GM12801 (cell line): ENCODE measurements at regions not wholly inside any gene's neighbourhood (a gene's known extent, or its start where the extent isn't known, plus 50 kb on each side); places are given as distances from the start of the nearest gene placed in this dataset.

Source experiments
- TF ChIP-seq, protein P1 (sequence below): IDR thresholded peaks from one replicate; pipeline ENCODE4 v1.5.1; 2011; ENCODE audit warnings: control low read depth; ENCODE audit not compliant: insufficient read length; ENCODE audit errors: extremely low read depth

DNA sequence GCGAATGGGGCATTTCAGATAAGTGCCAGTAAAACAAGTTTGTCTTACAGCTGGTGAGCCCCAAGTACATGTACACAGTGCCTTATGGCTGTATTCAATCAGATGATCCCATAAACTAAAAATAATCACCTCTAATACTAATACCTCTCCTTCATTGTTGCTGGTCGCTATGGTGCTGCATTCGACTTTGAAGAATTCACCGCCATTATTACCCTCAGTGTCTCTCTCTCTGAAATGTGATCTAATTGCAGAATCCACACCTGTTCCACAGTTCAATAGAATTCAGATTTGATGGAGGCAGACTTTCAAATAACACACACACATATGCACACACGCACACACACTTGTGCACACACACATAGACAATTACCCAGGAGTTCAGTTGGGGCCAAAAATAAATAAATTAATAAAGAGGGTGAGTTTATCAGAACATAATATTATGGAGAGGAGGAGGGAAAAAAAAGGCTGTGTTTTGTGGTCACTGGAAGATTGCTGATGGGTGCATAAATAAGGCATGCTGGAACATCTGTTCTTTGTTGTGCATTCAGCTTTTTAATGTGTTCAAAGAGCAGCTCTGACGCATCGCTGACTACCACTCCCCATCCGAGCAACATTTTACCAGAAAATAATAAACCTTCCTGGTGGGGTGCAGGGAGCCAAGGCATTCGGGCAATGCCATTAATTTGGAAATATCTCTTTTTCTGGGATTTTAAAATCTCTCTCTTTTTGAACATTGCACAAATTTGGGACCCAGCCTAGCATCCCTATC, 235.7 kb downstream of the SATB1 start:
- TF ChIP-seq, protein P1, sequence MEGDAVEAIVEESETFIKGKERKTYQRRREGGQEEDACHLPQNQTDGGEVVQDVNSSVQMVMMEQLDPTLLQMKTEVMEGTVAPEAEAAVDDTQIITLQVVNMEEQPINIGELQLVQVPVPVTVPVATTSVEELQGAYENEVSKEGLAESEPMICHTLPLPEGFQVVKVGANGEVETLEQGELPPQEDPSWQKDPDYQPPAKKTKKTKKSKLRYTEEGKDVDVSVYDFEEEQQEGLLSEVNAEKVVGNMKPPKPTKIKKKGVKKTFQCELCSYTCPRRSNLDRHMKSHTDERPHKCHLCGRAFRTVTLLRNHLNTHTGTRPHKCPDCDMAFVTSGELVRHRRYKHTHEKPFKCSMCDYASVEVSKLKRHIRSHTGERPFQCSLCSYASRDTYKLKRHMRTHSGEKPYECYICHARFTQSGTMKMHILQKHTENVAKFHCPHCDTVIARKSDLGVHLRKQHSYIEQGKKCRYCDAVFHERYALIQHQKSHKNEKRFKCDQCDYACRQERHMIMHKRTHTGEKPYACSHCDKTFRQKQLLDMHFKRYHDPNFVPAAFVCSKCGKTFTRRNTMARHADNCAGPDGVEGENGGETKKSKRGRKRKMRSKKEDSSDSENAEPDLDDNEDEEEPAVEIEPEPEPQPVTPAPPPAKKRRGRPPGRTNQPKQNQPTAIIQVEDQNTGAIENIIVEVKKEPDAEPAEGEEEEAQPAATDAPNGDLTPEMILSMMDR: no peak

DNA sequence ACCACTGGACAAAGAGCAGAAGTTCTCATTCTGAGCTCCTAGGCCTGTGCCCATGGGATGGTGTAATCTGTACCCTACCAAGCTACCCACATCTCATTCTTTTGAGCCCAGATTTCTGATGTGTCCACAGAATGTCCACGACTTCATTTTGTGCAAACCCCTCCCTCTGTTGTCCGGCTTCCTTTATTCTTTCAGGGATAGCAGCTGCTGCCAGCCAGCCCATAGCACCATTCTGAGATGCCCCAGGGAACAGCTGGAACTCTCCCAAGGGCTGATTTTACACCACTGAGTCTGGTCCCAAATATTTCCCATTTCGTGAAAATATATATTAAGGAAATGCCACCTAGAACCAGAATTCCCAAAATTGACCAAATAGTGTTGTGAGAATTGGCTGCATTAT, 236.6 kb downstream of the SATB1 start:
- TF ChIP-seq, protein P1: no peak

DNA sequence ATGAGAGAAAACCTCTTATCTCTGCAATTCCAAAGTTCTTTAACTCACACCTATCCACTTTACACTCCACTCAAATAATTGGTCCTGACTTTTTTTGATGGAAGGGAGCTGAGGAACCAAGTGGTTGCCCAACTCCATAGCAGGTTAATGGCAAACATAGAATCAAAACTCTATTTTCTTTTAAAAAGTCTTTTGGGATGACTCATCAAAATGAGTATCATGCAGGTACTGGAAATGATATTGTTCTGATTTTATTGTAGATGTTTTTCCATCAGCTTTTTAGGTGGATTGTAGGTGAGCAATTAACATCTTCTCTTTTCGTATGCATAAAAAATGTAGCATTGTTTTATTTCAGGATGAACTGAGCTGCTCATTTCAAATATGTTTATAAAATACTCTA, 239.5 kb downstream of the SATB1 start:
- TF ChIP-seq, protein P1: no peak

DNA sequence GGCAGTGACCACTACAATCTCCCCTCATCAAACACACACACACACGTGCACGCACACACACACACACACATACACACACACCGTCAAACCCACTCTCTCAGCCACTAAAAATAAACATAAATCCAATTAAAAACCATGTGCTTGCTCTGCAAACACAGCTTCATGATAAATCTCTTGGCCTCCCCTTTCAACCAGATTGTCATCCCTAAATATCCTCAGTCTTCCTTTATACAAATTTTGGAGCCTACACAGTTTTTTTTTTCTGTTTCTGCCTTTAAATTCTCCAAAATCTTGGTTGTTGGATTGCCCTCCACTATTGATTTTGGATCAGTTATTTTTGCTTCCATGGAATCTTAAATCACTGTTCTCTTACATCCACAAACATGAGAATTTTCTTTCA, 245.6 kb downstream of the SATB1 start:
- TF ChIP-seq, protein P1: no peak

DNA sequence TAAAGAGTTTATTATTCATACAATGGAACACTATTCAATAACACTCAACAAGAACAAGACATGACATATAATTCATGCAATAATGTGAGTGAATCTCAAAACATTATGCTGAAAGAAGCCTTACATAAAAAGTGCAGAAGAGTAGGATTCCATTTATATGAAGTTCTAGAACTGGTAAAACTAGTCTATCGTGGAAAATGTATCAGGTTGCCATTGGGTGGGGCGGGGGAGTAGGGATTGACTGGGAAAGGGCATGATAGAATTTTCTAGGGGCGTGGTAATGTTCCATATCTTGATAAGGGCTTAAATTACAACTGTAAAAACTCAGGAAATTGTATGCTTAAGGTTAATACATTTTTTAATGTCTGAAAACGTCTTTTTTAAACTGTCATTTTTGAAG, 247.9 kb downstream of the SATB1 start:
- TF ChIP-seq, protein P1: no peak

DNA sequence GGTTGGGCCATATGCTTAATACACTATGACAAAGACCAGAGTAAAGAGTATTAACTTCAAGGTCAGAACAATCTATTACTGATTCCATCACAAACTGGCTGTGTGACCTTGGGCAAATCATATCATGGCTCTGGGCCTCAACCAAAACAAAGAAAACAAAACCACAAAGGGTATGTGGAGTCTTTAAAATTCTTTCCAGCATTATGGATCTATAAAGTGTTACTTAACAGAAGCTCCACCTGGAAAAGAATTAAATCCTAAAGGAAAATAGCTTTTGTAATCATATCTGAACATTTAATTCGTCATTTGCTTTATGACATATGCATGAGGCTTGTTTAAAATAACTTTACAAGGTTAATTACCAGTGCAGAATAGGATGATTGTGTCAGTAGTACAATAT, 265.5 kb downstream of the SATB1 start:
- TF ChIP-seq, protein P1: no peak

DNA sequence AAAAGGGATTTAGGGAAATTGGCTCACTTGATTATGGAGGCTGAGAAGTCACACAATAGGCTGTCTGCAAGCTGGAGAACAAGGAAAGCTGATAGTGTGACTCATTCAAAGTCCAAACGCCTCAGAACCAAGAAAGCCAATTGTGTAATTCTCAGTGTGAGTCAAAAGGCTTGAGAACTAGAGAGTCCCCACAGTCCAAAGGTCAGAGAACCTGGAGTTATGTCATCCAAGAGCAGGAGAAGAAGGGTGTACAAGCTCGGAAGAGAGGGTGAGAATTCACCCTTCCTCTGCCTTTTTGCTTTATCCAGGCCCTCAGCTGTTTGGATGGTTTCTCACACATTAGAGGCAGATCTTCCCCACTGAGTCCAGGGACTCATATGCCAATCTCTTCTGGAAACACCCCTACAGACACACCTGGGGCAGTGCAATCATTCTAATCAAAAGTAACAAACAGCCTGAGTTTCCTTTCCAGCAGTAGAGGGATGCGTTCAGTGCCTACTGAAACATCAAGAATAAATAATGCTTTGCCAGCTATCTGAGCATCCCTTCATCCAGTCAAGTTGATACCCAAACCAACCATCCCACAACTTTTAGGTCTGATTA, 271.5 kb downstream of the SATB1 start:
- TF ChIP-seq, protein P1: no peak
